Spinal cord (tissue), 9 donors: ENCODE measurements at regions not wholly inside any gene's neighbourhood (a gene's known extent, or its start where the extent isn't known, plus 50 kb on each side); places are given as distances from the start of the nearest gene placed in this dataset.
"Not testable (repeated sequence)": the region's sequence is repeated elsewhere in the genome, so short reads cannot be mapped to it uniquely, and the experiment has no call there.

Experiments
- DNase-seq, 6 donors: peaks; one replicate each; pipeline versions ENCODE4 v3.0.0 to v3.0.0-alpha.2; 2013 to 2015; ENCODE audit warnings: low spot score in 6 of 6, low read depth in 4 of 6
- H3K27ac ChIP-seq: one replicate; pipeline ENCODE4 v1.5.1; 2013; ENCODE audit warnings: low read depth, low read length, control low read depth
- H3K27me3 ChIP-seq: one replicate; pipeline ENCODE4 v1.6.1; 2013; ENCODE audit warnings: low read length; ENCODE audit not compliant: control insufficient read depth, insufficient read depth
- H3K36me3 ChIP-seq: one replicate; pipeline ENCODE4 v1.6.1; 2013; ENCODE audit warnings: low read length; ENCODE audit not compliant: control insufficient read depth, insufficient read depth
- H3K4me1 ChIP-seq: one replicate; pipeline ENCODE4 v1.6.1; 2013; ENCODE audit warnings: low read length; ENCODE audit not compliant: control insufficient read depth, insufficient read depth
- H3K4me3 ChIP-seq: one replicate; pipeline ENCODE4 v1.5.1; 2013; ENCODE audit warnings: low read depth, low read length, control low read depth
- H3K9me3 ChIP-seq: one replicate; pipeline ENCODE4 v1.6.1; 2013; ENCODE audit warnings: low read length; ENCODE audit not compliant: control insufficient read depth, insufficient read depth
- WGBS: methylation state at CpG from one replicate; pipeline ENCODE4 v1.1.5; 2013; ENCODE audit warnings: missing lambda C conversion rate; ENCODE audit not compliant: insufficient coverage; 5-methylcytosine and 5-hydroxymethylcytosine counted together
- donor health status: healthy.

DNA sequence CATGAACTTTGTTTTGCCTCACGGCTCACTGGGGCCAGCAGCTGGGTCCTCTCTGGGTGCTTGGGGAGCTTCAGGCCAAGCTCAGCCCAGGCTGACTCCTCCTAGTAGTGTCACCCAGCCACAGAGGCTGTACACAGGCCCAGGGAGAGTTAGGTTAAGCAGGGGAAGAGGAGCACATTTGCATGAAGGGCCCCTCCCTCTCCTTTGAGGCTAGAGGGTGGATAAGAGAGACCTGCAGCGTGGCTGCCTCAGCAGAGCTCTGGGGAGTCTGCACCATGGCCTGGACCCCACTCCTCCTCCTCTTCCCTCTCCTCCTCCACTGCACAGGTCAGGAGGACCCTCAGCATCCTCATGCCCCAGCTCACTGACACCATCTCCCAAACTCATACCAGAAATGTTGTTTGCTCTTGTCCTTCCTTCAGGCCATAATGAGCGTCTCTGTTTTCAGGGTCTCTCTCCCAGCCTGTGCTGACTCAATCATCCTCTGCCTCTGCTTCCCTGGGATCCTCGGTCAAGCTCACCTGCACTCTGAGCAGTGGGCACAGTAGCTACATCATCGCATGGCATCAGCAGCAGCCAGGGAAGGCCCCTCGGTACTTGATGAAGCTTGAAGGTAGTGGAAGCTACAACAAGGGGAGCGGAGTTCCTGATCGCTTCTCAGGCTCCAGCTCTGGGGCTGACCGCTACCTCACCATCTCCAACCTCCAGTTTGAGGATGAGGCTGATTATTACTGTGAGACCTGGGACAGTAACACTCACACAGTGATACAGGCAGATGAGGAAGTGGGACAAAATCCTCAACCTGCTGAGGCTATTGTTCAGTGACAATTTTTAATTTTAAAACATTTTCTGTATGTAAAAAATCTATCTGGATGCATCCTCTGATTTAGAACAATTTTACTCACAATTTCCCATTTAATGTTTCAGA, 82.4 kb upstream of the VPREB1 start:
- no peaks in the 10 kb centered on the region for H3K36me3 ChIP-seq

DNA sequence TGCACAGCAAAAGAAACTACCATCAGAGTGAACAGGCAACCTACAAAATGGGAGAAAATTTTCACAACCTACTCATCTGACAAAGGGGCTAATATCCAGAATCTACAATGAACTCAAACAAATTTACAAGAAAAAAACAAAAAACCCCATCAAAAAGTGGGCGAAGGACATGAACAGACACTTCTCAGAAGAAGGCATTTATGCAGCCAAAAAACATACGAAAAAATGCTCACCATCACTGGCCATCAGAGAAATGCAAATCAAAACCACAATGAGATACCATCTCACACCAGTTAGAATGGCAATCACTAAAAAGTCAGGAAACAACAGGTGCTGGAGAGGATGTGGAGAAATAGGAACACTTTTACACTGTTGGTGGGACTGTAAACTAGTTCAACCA, 83.8 kb upstream of the VPREB1 start:
- not testable (repeated sequence) for H3K27ac ChIP-seq, H3K9me3 ChIP-seq, H3K4me1 ChIP-seq, H3K36me3 ChIP-seq, H3K4me3 ChIP-seq, H3K27me3 ChIP-seq, DNase-seq
- WGBS, result no CpG with 5 or more reads among the region's 2 CpGs

More for the DNA sequence above, 82.4 kb upstream of the VPREB1 start:
- Histone ChIP-seq H3K4me3 (no peak overlapping the region), H3K27me3 (peaks cover 18% of the 10 kb centered on the region), H3K27ac (no peak overlapping the region), H3K9me3 (no peaks in the 10 kb centered on the region), H3K4me1 (no peaks in the 10 kb centered on the region)
- WGBS, result 66% methylated on average over 4 of the region's 9 CpGs
- no peak for DNase-seq

DNA sequence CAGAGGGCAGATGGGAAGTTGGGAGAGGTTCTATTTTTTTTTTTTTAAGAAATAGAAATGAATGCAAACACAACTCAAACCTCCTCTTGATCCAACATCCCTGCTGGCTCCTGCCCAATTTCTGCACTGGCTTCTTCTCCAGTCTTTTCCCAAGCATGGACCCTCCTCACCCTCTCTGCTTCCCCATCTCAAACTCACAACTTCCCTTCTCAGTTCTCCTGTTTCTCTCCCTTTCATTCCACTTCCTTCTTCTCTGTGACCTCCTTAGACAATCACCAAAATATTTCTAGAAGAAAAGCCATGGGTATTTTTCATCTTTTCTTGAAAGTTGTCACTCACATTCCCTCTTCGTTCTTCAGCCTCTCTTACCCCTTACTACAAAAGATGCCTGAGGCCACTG, 85.2 kb upstream of the VPREB1 start:
- Histone ChIP-seq H3K27ac (no peak overlapping the region), H3K36me3 (no peaks in the 10 kb centered on the region), H3K9me3 (no peaks in the 10 kb centered on the region), H3K27me3 (peaks cover 9% of the 10 kb centered on the region), H3K4me3 (no peak overlapping the region), H3K4me1 (no peaks in the 10 kb centered on the region)
- DNase-seq, result no peak
- WGBS, result 33% methylated on average over 1 of the region's 1 CpG

DNA sequence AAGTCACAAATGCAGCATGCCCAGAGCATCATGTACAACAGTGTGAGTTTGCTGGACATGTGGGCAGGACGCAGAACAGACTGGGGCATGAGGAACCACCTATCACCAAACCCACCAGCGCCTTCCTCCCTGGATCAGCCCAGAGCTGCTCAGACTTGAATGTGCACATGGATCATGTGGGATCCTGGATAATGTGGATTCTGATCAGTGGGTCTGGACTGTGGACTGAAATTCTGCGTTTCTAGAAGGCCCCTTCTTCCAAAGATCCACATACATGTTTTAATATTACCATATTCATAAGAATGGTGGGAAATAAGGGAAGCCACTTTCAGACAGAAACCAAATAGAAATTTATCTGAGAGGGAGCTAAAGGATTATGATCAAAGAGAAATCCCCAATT, 85.6 kb upstream of the VPREB1 start:
- no peak for DNase-seq
- Histone ChIP-seq H3K27ac (no peak overlapping the region), H3K27me3 (peaks cover 9% of the 10 kb centered on the region), H3K36me3 (no peaks in the 10 kb centered on the region), H3K4me1 (no peaks in the 10 kb centered on the region), H3K4me3 (no peak overlapping the region), H3K9me3 (no peaks in the 10 kb centered on the region)
- no CpG with 5 or more reads among the region's 3 CpGs for WGBS

DNA sequence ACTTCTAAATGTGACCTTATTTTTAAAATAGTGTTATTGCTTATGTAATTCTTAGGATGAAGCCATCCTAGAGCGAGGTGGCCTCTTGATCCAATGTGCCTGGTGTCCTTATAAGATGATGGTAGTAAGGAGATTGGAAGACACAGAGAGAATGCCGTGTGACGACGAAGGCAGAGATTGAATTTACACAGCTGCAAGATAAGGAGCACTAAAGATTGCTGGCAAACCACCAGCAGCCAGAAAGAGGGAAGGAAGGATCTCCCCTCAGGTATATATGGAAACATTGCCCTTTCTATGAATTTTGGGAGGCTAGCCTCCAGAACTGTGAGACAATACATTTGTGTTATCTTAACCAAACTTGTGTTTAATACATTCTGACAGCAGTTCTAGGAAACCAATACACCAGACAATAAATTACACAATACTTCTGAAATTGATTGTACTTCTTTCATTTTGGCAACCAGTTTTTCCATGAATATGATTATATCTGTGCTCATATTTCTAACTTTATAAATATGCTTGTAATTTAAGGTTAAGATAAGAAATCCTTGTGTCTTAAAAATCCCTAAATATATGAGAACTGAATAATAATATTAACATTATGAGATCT, 86.3 kb upstream of the VPREB1 start:
- 54% methylated on average over 4 of the region's 4 CpGs for WGBS
- no peak for DNase-seq
- Histone ChIP-seq H3K27ac (no peak overlapping the region), H3K27me3 (peaks cover 9% of the 10 kb centered on the region), H3K36me3 (no peaks in the 10 kb centered on the region), H3K9me3 (no peaks in the 10 kb centered on the region), H3K4me3 (no peak overlapping the region), H3K4me1 (no peaks in the 10 kb centered on the region)

DNA sequence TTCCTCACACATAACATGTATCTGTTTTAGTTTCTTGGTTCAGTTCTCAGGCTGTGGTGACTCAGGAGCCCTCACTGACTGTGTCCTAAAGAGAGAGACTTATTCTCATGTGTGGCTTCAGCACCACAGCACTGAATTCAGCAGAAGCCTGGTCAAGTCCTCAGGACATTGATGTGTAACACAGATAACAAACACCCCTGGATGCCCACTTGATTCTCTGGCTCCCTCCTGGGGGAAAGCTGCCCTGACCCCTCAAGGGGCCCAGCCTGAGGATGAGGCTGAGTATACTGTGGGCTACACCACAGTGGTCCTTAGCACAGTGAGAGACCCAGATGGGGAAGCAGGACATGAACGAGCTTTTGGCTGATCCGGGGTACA, 87.2 kb upstream of the VPREB1 start:
- H3K4me1 ChIP-seq, result no peaks in the 10 kb centered on the region
- no peak overlapping the region for H3K27ac ChIP-seq
- H3K4me3 ChIP-seq, result no peak overlapping the region
- H3K27me3 ChIP-seq, result peaks cover 9% of the 10 kb centered on the region
- no peaks in the 10 kb centered on the region for H3K36me3 ChIP-seq
- no peaks in the 10 kb centered on the region for H3K9me3 ChIP-seq
- WGBS, result 88% methylated on average over 2 of the region's 2 CpGs
- DNase-seq, result no peak

DNA sequence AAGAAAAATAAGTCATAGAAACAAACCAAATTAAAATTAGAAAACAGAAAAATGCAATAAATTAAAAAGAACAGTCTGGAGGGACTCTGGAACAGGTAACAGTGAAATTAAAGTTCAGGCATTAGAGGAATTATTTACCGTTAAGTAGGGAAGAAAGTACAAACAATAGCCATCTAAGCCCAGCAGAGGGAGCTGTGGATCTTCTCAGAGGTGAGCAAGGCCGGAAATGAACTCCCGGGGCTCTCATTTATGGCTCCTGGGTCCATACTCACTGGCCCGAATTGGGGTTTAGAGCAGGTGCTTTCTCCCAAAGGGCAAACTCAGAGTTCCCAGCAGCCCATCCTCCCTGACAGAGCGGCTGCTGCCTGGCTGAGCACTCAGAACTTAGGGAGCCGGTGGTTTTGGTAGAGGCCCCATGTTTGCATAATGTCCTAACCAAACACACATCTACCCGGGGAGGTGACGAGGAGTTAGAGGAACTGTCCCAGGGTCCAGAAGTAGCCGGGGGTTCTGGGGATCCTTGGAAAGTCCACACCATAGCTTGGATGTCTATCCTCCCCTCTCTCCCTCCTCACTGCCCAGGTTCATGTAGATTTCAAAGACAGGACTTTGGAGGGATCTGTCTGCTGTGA, 87.8 kb upstream of the VPREB1 start:
- peak; percentile 4 to 75 (median 24) for DNase-seq
- Histone ChIP-seq H3K36me3 (no peaks in the 10 kb centered on the region), H3K27ac (no peak overlapping the region), H3K4me1 (no peaks in the 10 kb centered on the region), H3K27me3 (peaks cover 6% of the 10 kb centered on the region), H3K9me3 (no peaks in the 10 kb centered on the region), H3K4me3 (no peak overlapping the region)
- WGBS, result 44% methylated on average over 7 of the region's 9 CpGs

DNA sequence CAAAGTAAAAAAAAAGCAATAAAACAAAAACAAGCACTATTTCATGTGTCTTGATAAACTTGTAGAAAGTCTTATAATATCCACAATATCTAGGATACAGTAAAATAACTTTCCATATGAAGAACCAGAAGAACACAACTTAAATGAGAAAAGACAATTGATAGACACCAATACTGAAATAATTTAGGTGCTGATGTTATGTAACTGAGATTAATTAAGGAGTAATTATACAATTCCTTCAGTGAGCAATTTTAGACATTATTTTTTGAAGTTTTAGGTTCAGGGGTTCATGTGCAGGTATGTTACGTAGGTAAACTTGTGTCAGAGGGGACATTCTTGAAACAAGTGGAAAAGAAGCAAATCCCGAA, 88.3 kb upstream of the VPREB1 start:
- H3K27ac ChIP-seq, result no peak overlapping the region
- no CpG with 5 or more reads among the region's 2 CpGs for WGBS
- no peak overlapping the region for H3K4me3 ChIP-seq
- peaks cover 6% of the 10 kb centered on the region for H3K27me3 ChIP-seq
- H3K36me3 ChIP-seq, result no peaks in the 10 kb centered on the region
- no peaks in the 10 kb centered on the region for H3K9me3 ChIP-seq
- DNase-seq, result no peak
- no peaks in the 10 kb centered on the region for H3K4me1 ChIP-seq

DNA sequence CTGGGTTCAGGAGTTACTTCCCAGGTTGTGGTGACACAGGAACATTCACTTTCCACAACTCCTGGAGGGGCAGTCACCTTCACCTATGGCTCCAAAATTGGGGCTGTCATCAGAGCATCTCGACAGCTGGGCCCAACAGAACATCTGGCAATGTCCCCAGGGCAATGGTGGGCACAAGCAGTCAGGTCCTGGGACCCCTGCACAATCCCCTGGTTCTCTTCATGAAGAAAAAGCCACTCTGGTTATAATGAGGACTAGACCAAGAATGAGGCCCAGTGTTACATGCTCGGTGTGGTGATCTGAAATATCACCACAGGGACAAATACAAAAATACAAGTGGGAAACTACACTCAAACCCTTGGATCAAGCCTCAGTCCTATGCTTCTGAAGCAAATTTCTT, 89.0 kb upstream of the VPREB1 start:
- WGBS, result 59% methylated on average over 2 of the region's 2 CpGs
- H3K27ac ChIP-seq, result no peak overlapping the region
- peaks cover 6% of the 10 kb centered on the region for H3K27me3 ChIP-seq
- no peaks in the 10 kb centered on the region for H3K4me1 ChIP-seq
- no peak for DNase-seq
- H3K36me3 ChIP-seq, result no peaks in the 10 kb centered on the region
- H3K4me3 ChIP-seq, result no peak overlapping the region
- H3K9me3 ChIP-seq, result no peaks in the 10 kb centered on the region
